SK-N-SH (cell line): ENCODE measurements at regions not wholly inside any gene's neighbourhood (a gene's known extent, or its start where the extent isn't known, plus 50 kb on each side); places are given as distances from the start of the nearest gene placed in this dataset.

Experiments
- RCOR1 ChIP-seq: fragments of 150-350 bp; IDR thresholded peaks from 2 replicates; pipeline ENCODE4 v1.6.1; 2017; ENCODE audit warnings: antibody characterized with exemption, low read length
- TF ChIP-seq, protein P1 (sequence below): fragments of 200-600 bp; sonication (generic); IDR thresholded peaks from 2 replicates; pipeline ENCODE4 v1.6.1; 2017; ENCODE audit warnings: antibody characterized with exemption, mild to moderate bottlenecking, moderate library complexity

GRCh38 chrX:11053351-11053750, 57.8 kb upstream of the HCCS start:
- TF ChIP-seq, protein P1, sequence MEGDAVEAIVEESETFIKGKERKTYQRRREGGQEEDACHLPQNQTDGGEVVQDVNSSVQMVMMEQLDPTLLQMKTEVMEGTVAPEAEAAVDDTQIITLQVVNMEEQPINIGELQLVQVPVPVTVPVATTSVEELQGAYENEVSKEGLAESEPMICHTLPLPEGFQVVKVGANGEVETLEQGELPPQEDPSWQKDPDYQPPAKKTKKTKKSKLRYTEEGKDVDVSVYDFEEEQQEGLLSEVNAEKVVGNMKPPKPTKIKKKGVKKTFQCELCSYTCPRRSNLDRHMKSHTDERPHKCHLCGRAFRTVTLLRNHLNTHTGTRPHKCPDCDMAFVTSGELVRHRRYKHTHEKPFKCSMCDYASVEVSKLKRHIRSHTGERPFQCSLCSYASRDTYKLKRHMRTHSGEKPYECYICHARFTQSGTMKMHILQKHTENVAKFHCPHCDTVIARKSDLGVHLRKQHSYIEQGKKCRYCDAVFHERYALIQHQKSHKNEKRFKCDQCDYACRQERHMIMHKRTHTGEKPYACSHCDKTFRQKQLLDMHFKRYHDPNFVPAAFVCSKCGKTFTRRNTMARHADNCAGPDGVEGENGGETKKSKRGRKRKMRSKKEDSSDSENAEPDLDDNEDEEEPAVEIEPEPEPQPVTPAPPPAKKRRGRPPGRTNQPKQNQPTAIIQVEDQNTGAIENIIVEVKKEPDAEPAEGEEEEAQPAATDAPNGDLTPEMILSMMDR = no peak
- no peak for TF ChIP-seq RCOR1
